GM18505 (cell line): ENCODE measurements at regions not wholly inside any gene's neighbourhood (a gene's known extent, or its start where the extent isn't known, plus 50 kb on each side); places are given as distances from the start of the nearest gene placed in this dataset.

ENCODE experiments used
- ATAC-seq: cut with Tn5 transposase; IDR thresholded peaks from one replicate; pipeline ENCODE4 v1.9.1; 2021; ENCODE audit not compliant: unreplicated experiment
- POLR2A ChIP-seq: IDR thresholded peaks from 4 replicates; pipeline ENCODE4 v1.6.1; 2011; ENCODE audit warnings: borderline replicate concordance; ENCODE audit not compliant: insufficient read depth, insufficient read length; ENCODE audit errors: extremely low read depth

DNA sequence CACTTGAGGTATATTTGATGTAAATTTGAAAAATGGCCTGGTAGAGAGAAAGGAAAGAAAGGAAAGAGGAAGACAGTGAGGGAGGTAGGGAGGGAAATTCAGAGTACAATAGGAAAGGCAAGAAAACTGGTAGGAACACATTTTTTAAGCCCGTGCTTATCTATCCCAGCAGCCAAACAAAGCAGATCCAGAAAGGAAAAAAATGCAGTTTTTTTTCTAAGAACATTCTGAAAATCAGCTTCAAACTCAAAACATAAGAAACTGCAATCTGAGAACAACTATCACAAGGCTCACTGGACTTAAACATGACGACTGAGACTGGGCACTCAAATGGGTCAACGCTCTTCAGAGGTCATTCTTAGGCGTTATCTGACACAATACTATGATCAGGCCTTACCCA is 408.3 kb upstream of the DDI1 start:
- TF ChIP-seq POLR2A, result no peak
- no peak for ATAC-seq

DNA sequence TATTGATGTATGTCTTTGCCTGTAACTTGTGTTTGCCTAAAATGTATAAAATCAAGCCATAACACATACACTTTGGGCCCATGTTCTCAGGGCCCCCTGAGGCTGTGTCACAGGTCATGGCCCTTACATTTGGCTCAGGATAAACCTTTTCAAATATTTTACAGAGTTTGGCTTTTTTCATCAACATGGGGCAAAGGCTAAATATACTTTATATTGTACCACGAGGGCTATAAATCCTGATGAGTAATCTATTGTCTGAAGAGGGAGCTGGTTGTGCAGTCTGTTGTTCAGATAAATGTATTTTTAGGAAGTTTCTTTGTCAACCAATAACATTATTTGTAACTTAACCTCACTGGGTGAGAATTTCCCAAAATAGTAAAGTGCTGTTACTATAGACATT is 404.6 kb upstream of the DDI1 start:
- ATAC-seq, result no peak
- TF ChIP-seq POLR2A, result no peak

DNA sequence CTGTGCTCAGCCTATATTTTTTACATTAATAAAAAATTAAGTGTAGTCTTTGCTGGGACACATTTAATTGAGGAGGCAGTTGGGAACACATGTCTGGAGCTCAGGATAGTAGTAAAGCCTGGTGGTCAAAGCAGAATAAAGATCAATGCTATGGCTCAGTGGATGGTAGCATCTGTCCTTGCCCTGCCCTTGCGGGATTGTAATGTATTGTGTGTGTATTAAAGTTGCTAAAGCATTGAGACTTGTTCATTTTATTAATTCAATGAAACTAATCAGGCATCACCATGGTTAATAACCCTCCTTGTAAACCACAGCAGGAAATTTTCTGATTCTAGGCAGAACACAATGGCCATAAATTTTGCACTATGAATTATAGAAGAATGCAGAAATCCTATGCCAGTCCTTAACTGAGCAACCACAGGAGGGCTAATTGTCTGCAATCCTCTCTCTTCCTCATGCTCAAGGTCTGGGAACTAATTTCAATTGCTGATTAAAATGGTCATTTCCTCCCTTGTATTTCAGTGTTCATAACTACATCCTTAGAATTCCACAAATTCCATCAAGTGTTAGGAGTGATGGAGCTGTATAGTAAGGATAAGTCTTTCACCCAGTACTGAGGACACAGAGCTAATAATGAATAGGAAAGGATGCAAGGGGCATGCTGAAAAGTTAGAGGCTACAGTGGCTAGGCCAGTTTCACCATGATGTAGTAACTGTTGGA is 403.2 kb upstream of the DDI1 start:
- no peak for ATAC-seq

GRCh38 chr11:103633819-103634590 is 402.4 kb upstream of the DDI1 start:
- ATAC-seq, result no peak
- no peak for TF ChIP-seq POLR2A

More for the DNA sequence above, 403.2 kb upstream of the DDI1 start:
- no peak for TF ChIP-seq POLR2A

DNA sequence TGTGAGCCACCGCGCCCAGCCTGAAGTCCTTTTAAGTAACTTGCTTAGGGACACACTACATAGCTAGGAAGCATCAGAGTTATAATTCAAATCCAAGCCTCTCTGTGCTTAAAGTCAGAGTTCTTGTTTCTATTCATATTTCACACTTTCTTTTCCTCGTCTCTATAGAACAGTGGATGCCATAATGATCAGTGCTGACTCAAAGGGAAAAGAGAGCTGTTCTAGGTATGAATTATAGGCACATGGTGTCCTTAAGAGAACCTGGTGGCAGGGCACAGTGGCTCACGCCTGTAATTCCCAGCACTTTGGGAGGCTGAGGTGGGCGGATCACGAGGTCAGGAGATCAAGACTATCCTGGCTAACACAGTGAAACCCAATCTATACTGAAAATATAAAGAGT is 400.2 kb upstream of the DDI1 start:
- TF ChIP-seq POLR2A, result no peak
- ATAC-seq, result no peak

- TF ChIP-seq POLR2A, result no peak
- ATAC-seq, result no peak
Measured at GRCh38 chr11:103637295-103637694, 399.1 kb upstream of the DDI1 start.

- no peak for ATAC-seq
- TF ChIP-seq POLR2A, result no peak
Measured at GRCh38 chr11:103637831-103638230, 398.6 kb upstream of the DDI1 start.

DNA sequence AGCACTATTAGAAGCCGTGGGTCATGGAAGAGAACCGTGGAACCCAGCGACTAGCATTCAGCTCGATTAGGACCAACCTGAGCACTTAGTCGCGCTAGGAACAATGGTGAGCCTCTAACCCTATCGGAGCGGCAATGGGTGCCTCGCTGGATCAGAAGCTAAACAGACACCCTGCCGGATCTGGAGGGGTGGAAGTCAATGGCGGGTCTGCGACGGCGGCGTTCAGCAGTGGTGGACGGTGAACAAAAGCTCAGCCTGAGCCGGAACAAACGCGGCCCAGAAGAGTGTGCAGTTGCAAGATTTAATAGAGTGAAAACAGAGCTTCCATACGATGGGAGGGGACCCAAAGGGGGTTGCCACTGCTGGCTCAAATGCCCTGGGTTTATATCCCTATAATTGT is 391.8 kb upstream of the DDI1 start:
- no peak for ATAC-seq
- no peak for TF ChIP-seq POLR2A

DNA sequence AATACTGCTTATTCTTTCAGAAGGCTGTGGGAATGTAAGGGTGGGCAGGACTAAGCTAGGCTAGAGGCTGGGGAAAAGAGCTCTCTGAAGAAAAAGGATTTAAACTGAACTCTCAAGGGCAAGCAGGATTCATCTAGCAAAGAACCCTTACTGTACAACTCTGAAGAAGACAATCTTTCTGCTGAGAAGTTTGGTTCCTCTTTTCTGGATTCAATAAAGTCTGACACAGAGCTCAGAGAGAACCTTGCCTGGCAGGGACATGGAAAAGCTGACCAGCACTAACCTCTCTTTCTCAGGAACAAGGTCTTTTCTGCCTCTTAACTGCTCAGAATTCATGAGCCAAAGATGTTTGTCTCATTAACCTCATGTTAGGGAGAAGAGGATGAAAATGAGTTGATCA is 388.4 kb upstream of the DDI1 start:
- TF ChIP-seq POLR2A, result no peak
- no peak for ATAC-seq

GRCh38 chr11:103648670-103649400 is 387.6 kb upstream of the DDI1 start:
- ATAC-seq, result no peak
- TF ChIP-seq POLR2A, result no peak

- TF ChIP-seq POLR2A, result no peak
- ATAC-seq, result no peak
Measured at GRCh38 chr11:103649401-103649895, 387.0 kb upstream of the DDI1 start.

- no peak for TF ChIP-seq POLR2A
- ATAC-seq, result no peak
Measured at GRCh38 chr11:103650330-103650729, 386.1 kb upstream of the DDI1 start.

- no peak for ATAC-seq
- no peak for TF ChIP-seq POLR2A
Measured at GRCh38 chr11:103651341-103651998, 385.0 kb upstream of the DDI1 start.
